GM19463 (cell line): ENCODE measurements at regions not wholly inside any gene's neighbourhood (a gene's known extent, or its start where the extent isn't known, plus 50 kb on each side); places are given as distances from the start of the nearest gene placed in this dataset.

Experiments
- ATAC-seq: cut with Tn5 transposase; IDR thresholded peaks from one replicate; pipeline ENCODE4 v1.9.1; 2021; ENCODE audit warnings: mild to moderate bottlenecking, moderate library complexity; ENCODE audit not compliant: unreplicated experiment

- no peak for ATAC-seq
These were observed 374.0 kb upstream of the ALCAM start for GRCh38 chr3:104992676-104993075.

DNA sequence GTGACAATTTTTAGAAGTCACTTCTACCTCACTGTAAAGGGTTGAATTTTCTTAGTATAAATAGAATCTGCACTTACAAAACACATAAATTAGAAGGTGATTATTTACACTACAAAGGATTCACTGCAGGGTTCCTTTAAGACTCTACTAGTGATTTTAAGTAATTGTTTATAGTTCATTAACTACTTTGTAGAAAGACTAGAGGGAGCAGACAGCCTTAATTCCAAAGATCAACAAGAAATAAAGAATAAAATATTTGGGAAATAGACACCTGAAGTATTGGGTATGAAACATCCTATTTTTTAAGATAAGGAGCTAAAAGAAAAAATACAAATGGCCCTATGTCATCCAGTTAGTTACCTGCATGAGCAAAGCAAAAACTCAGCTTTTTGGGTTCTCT is 360.5 kb upstream of the ALCAM start:
- ATAC-seq: no peak

GRCh38 chr3:105013657-105014056 is 353.1 kb upstream of the ALCAM start:
- ATAC-seq: no peak

GRCh38 chr3:105014631-105015030 is 352.1 kb upstream of the ALCAM start:
- no peak for ATAC-seq

DNA sequence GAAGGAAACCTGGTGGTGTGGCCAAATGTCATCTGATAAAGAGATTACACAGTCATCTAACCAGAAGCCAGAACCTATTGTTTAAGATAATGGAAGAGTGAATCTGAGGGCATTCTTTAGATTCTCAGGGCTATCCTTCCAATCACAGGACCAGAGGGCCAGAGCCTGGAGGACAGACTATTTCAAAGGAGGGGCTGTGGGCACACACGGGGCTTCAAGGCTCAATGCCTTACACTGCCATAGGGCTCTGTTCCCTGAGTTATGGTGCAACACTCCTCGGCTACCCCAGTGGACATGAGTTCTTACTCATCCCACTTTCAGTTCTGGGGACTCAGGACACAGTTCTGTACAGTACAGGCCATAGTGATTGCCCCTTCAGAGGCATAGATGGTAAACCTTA is 343.9 kb upstream of the ALCAM start:
- ATAC-seq: no peak

DNA sequence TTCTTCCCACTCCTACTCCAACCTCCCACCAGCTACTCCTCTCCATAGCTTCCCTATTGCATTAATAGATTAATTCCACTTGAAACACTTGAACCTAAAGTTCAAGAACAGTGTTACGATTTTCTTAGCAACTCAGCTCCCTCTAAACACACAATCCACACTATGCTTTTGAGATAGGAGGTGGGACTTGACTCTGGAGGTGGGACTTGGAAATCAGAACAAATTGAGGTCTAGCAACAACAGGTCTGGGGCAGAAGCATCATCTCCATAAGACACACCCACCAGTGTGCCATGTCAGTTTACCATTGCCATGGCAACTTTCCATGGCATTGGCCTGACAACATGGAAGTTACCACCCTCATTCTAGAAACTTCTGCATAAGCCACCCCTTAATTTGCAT is 336.5 kb upstream of the ALCAM start:
- ATAC-seq: no peak

DNA sequence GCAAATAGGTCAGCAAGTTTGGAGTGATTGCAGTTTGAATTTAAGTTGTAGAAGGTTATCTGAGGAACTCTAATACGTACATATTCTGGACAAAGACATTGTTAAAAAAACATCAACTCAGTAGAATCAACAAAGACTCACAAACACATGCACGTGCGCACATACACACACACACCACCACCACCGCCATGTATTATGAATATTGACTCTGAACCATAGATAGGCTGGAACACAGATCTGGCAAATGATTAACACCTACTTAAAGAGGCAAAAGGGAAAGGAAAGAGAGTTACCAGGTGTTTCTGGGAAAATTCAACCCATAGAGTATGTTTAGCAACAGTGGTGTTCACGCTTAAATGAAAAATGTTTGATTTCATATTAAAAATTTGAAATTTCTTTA is 334.2 kb upstream of the ALCAM start:
- no peak for ATAC-seq

DNA sequence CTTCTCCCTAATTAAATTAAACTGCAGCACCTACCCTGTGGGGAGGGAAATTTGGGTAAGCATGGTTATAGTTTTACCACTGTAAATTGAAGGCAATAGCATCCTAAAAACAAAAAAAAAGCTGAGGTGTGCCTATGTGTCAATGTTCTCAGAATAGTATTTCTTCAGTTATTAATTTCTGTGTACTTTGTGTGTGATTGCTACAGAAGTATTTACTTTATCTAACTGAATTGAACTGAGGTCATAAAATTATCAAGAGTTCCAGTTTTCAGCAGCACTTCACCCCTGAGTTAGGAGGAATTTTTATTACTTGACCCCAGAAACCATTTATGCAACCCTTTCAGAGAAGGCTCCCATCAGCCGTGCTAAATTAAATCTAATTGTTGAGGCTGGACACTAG is 333.6 kb upstream of the ALCAM start:
- no peak for ATAC-seq

DNA sequence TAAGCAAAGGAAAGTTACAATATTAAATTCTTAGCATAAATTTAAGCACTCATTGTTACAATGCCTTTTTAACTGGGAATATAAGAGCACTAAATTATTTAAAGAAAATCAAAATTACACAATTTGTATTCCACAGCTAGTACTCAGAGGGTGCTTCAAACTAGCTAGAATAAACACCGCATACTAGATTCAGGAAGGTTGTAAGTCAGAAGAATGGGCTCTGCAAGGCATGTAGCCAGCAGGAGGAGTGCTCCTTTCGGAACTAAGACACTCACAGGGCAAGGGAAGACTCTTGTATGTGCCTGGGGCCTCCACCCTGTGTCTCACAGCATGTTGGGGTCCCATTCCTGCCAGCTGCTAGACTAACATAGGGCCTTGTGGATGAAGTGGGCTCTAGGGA is 327.7 kb upstream of the ALCAM start:
- no peak for ATAC-seq

GRCh38 chr3:105040026-105040622 is 326.6 kb upstream of the ALCAM start:
- no peak for ATAC-seq

- no peak for ATAC-seq
These were observed 324.1 kb upstream of the ALCAM start for GRCh38 chr3:105042586-105042985.

- ATAC-seq: no peak
These were observed 315.6 kb upstream of the ALCAM start for GRCh38 chr3:105051111-105051510.

- ATAC-seq: no peak
These were observed 314.7 kb upstream of the ALCAM start for GRCh38 chr3:105051972-105052371.

DNA sequence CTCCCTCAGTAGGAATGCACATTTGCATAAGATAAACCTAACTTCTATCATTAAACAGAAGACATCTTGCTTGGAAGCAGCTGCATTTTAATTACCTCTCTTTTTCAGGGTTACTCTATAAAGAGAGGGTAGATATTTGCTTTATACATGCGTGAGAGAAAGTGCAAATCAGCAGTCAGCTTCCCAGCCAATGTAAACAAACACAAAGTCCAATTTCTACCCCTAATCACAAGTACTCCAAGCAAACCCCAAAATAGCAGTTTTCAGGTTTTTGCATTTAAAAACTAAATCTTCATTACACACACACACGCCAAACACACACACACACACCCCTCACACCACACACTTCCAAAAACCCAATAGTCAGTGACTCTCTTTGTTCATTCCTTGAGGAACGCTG is 303.9 kb upstream of the ALCAM start:
- ATAC-seq: no peak

- ATAC-seq: no peak
These were observed 300.5 kb upstream of the ALCAM start for GRCh38 chr3:105065895-105066839.

DNA sequence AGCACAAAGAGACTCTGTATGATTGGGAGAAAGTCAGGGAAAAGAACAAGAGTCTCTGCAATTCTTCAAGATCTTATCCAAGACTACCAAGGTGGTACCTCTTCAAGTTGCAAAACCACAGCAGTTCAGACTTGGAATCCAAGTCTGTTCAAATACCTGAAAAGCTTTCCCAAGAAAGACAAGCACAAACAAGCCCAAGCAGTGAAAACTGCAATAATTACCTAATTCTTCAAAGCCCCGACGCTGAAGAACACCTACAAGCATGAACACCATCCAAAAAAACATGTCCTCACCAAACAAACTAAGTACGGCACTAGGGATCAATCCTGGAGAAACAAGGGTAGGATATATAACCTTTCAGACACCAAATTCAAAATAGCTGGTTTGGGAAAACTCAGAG is 299.3 kb upstream of the ALCAM start:
- ATAC-seq: no peak

GRCh38 chr3:105077060-105077822 is 289.5 kb upstream of the ALCAM start:
- ATAC-seq: no peak

- ATAC-seq: no peak
These were observed 282.8 kb upstream of the ALCAM start for GRCh38 chr3:105083945-105084344.

DNA sequence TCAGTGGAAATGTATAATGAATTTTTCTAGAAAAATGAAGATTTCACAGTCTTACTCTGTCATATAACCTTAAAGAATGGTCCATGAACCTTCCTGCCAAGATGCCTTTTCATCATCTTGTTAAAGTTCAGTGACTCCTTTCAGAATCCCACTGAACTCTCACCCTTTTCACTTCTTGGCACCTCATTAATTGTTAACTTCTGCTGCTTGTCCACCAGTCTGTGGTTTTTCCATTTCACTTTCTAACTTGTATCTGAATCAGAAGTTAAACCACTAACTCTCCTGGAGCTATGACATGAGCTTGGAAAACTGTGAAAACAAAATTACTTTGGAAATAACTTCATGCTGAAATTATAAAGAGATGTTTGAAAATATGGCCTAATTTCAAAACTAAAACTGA is 281.2 kb upstream of the ALCAM start:
- ATAC-seq: no peak

- no peak for ATAC-seq
These were observed 273.1 kb upstream of the ALCAM start for GRCh38 chr3:105093371-105094252.

DNA sequence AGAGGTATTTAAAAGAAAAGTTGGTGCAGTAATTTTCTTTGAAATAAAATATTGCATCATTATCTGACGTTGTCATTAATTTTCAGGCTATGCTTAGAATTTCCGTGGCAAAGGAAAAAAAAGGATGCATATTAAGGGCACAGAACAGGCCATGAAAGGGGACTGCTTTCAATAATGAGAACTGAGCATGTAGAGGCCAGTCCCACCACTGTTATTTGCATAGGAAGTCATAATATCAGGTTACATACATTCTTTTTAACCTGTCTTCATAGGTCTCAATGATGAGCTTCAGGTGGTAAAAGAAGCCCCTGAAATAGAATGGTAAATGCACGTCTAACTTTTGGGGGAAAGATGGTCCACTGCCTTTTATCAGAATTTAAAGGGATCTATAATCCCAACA is 272.1 kb upstream of the ALCAM start:
- no peak for ATAC-seq
